ENCODE measurements at regions not wholly inside any gene's neighbourhood (a gene's known extent, or its start where the extent isn't known, plus 50 kb on each side); places are given as distances from the start of the nearest gene placed in this dataset.
"Not testable (repeated sequence)": the region's sequence is repeated elsewhere in the genome, so short reads cannot be mapped to it uniquely, and the experiment has no call there.

- no peaks in the 10 kb centered on the region for H3K9me3 ChIP-seq (ENCODE audit: low read depth, low read length)
- H3K9ac ChIP-seq (ENCODE audit: insufficient read length), result no peak overlapping the region
- no peak for DNase-seq (ENCODE audit: low read depth, low spot score)
- no peak overlapping the region for H3K27ac ChIP-seq
- H3K4me3 ChIP-seq, result no peak overlapping the region
- H3K36me3 ChIP-seq (ENCODE audit: insufficient read depth, low read length), result no peaks in the 10 kb centered on the region
- no peak for TF ChIP-seq POLR2AphosphoS5 (IDR thresholded peaks at IDR 0.05; ENCODE audit: borderline replicate concordance, low read depth, low read length)
- no peak for TF ChIP-seq EZH2 (IDR thresholded peaks at IDR 0.05)
- no peak for TF ChIP-seq FOXP2 (optimal IDR thresholded peaks at IDR 0.05; ENCODE audit: control extremely low read depth, extremely low read length, insufficient read depth)
These were observed 167.8 kb upstream of the ZNF337 start for GRCh38 chr20:25864326-25864962.

GRCh38 chr20:25863536-25864325 is 167.1 kb upstream of the ZNF337 start:
- H3K27ac ChIP-seq, result no peak overlapping the region
- TF ChIP-seq EZH2 (IDR thresholded peaks at IDR 0.05), result no peak
- no peak for TF ChIP-seq FOXP2 (optimal IDR thresholded peaks at IDR 0.05; ENCODE audit: control extremely low read depth, extremely low read length, insufficient read depth)
- TF ChIP-seq POLR2AphosphoS5 (IDR thresholded peaks at IDR 0.05; ENCODE audit: borderline replicate concordance, low read depth, low read length), result no peak
- peak overlapping the region; percentile 57 for H3K4me3 ChIP-seq
- DNase-seq (ENCODE audit: low read depth, low spot score), result no peak
- no peak overlapping the region for H3K9ac ChIP-seq (ENCODE audit: insufficient read length)
- H3K36me3 ChIP-seq (ENCODE audit: insufficient read depth, low read length), result no peaks in the 10 kb centered on the region
- no peaks in the 10 kb centered on the region for H3K9me3 ChIP-seq (ENCODE audit: low read depth, low read length)

GRCh38 chr20:25862967-25863530 is 166.4 kb upstream of the ZNF337 start:
- H3K9me3 ChIP-seq (ENCODE audit: low read depth, low read length); H3K9ac ChIP-seq (ENCODE audit: insufficient read length); DNase-seq (ENCODE audit: low read depth, low spot score); H3K36me3 ChIP-seq (ENCODE audit: insufficient read depth, low read length); H3K27ac ChIP-seq: not testable (repeated sequence)
- peak overlapping the region; percentile 57 for H3K4me3 ChIP-seq

GRCh38 chr20:25860531-25861150 is 164.0 kb upstream of the ZNF337 start:
- no peak for TF ChIP-seq POLR2AphosphoS5 (IDR thresholded peaks at IDR 0.05; ENCODE audit: borderline replicate concordance, low read depth, low read length)
- TF ChIP-seq FOXP2 (optimal IDR thresholded peaks at IDR 0.05; ENCODE audit: control extremely low read depth, extremely low read length, insufficient read depth), result no peak
- no peak for TF ChIP-seq EZH2 (IDR thresholded peaks at IDR 0.05)
- no peak for DNase-seq (ENCODE audit: low read depth, low spot score)
- H3K4me3 ChIP-seq, result no peak overlapping the region
- H3K9ac ChIP-seq (ENCODE audit: insufficient read length), result no peak overlapping the region
- H3K9me3 ChIP-seq (ENCODE audit: low read depth, low read length), result no peaks in the 10 kb centered on the region
- no peaks in the 10 kb centered on the region for H3K36me3 ChIP-seq (ENCODE audit: insufficient read depth, low read length)
- no peak overlapping the region for H3K27ac ChIP-seq

GRCh38 chr20:25859649-25860530 is 163.2 kb upstream of the ZNF337 start:
- H3K27ac ChIP-seq, result no peak overlapping the region
- no peaks in the 10 kb centered on the region for H3K9me3 ChIP-seq (ENCODE audit: low read depth, low read length)
- H3K9ac ChIP-seq (ENCODE audit: insufficient read length), result no peak overlapping the region
- H3K36me3 ChIP-seq (ENCODE audit: insufficient read depth, low read length), result no peaks in the 10 kb centered on the region
- H3K4me3 ChIP-seq, result no peak overlapping the region; the same call in 1 of the 2 replicates
- no peak for TF ChIP-seq FOXP2 (optimal IDR thresholded peaks at IDR 0.05; ENCODE audit: control extremely low read depth, extremely low read length, insufficient read depth)
- no peak for TF ChIP-seq EZH2 (IDR thresholded peaks at IDR 0.05)
- TF ChIP-seq POLR2AphosphoS5 (IDR thresholded peaks at IDR 0.05; ENCODE audit: borderline replicate concordance, low read depth, low read length), result no peak
- no peak for DNase-seq (ENCODE audit: low read depth, low spot score)

- H3K36me3 ChIP-seq (ENCODE audit: insufficient read depth, low read length), result no peaks in the 10 kb centered on the region
- no peak for TF ChIP-seq POLR2AphosphoS5 (IDR thresholded peaks at IDR 0.05; ENCODE audit: borderline replicate concordance, low read depth, low read length)
- no peak for TF ChIP-seq EZH2 (IDR thresholded peaks at IDR 0.05)
- H3K27ac ChIP-seq, result no peak overlapping the region
- H3K4me3 ChIP-seq, result peak overlapping the region; percentile 30; the same call in 1 of the 2 replicates
- DNase-seq (ENCODE audit: low read depth, low spot score), result no peak
- H3K9ac ChIP-seq (ENCODE audit: insufficient read length), result no peak overlapping the region
- no peaks in the 10 kb centered on the region for H3K9me3 ChIP-seq (ENCODE audit: low read depth, low read length)
These were observed 162.1 kb upstream of the ZNF337 start for GRCh38 chr20:25858495-25859425.

GRCh38 chr20:25857091-25857788 is 160.6 kb upstream of the ZNF337 start:
- not testable (repeated sequence) for H3K27ac ChIP-seq; H3K9ac ChIP-seq (ENCODE audit: insufficient read length); H3K9me3 ChIP-seq (ENCODE audit: low read depth, low read length); H3K4me3 ChIP-seq; DNase-seq (ENCODE audit: low read depth, low spot score); H3K36me3 ChIP-seq (ENCODE audit: insufficient read depth, low read length)
